Testis (tissue), 2 donors: ENCODE measurements at regions not wholly inside any gene's neighbourhood (a gene's known extent, or its start where the extent isn't known, plus 50 kb on each side); places are given as distances from the start of the nearest gene placed in this dataset.

Source experiments
- POLR2A ChIP-seq: fragments of 450-650 bp; IDR thresholded peaks from one replicate; pipeline ENCODE4 v1.6.1; 2017; ENCODE audit warnings: antibody characterized with exemption, mild to moderate bottlenecking, moderate library complexity
- TF ChIP-seq, protein P1 (sequence below), 3 experiments: fragments of 450-650 bp in 2 of 3; fragments of 200-600 bp in 1 of 3; sonication (generic) in 1 of 3; IDR thresholded peaks; one replicate each; pipeline ENCODE4 v1.5.1; 2016 to 2019; ENCODE audit warnings: antibody characterized with exemption in 3 of 3, mild to moderate bottlenecking in 2 of 3, moderate library complexity in 1 of 3

GRCh38 chr1:182301026-182301436, 90.6 kb downstream of the GLUL start:
- TF ChIP-seq, protein P1, sequence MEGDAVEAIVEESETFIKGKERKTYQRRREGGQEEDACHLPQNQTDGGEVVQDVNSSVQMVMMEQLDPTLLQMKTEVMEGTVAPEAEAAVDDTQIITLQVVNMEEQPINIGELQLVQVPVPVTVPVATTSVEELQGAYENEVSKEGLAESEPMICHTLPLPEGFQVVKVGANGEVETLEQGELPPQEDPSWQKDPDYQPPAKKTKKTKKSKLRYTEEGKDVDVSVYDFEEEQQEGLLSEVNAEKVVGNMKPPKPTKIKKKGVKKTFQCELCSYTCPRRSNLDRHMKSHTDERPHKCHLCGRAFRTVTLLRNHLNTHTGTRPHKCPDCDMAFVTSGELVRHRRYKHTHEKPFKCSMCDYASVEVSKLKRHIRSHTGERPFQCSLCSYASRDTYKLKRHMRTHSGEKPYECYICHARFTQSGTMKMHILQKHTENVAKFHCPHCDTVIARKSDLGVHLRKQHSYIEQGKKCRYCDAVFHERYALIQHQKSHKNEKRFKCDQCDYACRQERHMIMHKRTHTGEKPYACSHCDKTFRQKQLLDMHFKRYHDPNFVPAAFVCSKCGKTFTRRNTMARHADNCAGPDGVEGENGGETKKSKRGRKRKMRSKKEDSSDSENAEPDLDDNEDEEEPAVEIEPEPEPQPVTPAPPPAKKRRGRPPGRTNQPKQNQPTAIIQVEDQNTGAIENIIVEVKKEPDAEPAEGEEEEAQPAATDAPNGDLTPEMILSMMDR (IDR thresholded peaks at IDR 0.05): no peak
- TF ChIP-seq POLR2A: no peak
